Iris pigment epithelial cell (primary cell): ENCODE measurements at regions not wholly inside any gene's neighbourhood (a gene's known extent, or its start where the extent isn't known, plus 50 kb on each side); places are given as distances from the start of the nearest gene placed in this dataset.

ENCODE experiments used
- DNase-seq: peaks from one replicate; pipeline ENCODE4 v3.0.0-alpha.2; 2011; ENCODE audit warnings: low read depth

GRCh38 chr4:181176306-181176705 is 1066.9 kb upstream of the TENM3 start:
- DNase-seq: no peak

GRCh38 chr4:181181331-181181730 is 1061.9 kb upstream of the TENM3 start:
- DNase-seq: no peak

- no peak for DNase-seq
These were observed 1053.5 kb upstream of the TENM3 start for GRCh38 chr4:181189751-181190150.

GRCh38 chr4:181193131-181193930 is 1049.9 kb upstream of the TENM3 start:
- no peak for DNase-seq

- peak; percentile 3 for DNase-seq
These were observed 1049.1 kb upstream of the TENM3 start for GRCh38 chr4:181194096-181194495.

- DNase-seq: no peak
These were observed 1043.1 kb upstream of the TENM3 start for GRCh38 chr4:181200076-181200475.

- no peak for DNase-seq
These were observed 1041.0 kb upstream of the TENM3 start for GRCh38 chr4:181202240-181202639.

- DNase-seq: no peak
These were observed 1039.1 kb upstream of the TENM3 start for GRCh38 chr4:181204109-181204508.

- DNase-seq: no peak
These were observed 1029.7 kb upstream of the TENM3 start for GRCh38 chr4:181213551-181213950.

- no peak for DNase-seq
These were observed 1026.7 kb upstream of the TENM3 start for GRCh38 chr4:181216501-181216900.

GRCh38 chr4:181219783-181220416 is 1023.3 kb upstream of the TENM3 start:
- no peak for DNase-seq

GRCh38 chr4:181224852-181225251 is 1018.4 kb upstream of the TENM3 start:
- DNase-seq: no peak

GRCh38 chr4:181225616-181226261 is 1017.5 kb upstream of the TENM3 start:
- DNase-seq: no peak

- DNase-seq: no peak
These were observed 1008.1 kb upstream of the TENM3 start for GRCh38 chr4:181234951-181235680.

- no peak for DNase-seq
These were observed 997.9 kb upstream of the TENM3 start for GRCh38 chr4:181245326-181245725.

GRCh38 chr4:181249031-181249430 is 994.2 kb upstream of the TENM3 start:
- no peak for DNase-seq

GRCh38 chr4:181254771-181255170 is 988.4 kb upstream of the TENM3 start:
- no peak for DNase-seq

GRCh38 chr4:181258569-181258968 is 984.6 kb upstream of the TENM3 start:
- DNase-seq: no peak

- DNase-seq: no peak
These were observed 984.0 kb upstream of the TENM3 start for GRCh38 chr4:181259081-181259709.

- DNase-seq: peak; percentile 4
These were observed 981.9 kb upstream of the TENM3 start for GRCh38 chr4:181261279-181261678.

- no peak for DNase-seq
These were observed 978.3 kb upstream of the TENM3 start for GRCh38 chr4:181264893-181265292.

GRCh38 chr4:181265370-181265769 is 977.8 kb upstream of the TENM3 start:
- DNase-seq: no peak
